ENCODE measurements at regions not wholly inside any gene's neighbourhood (a gene's known extent, or its start where the extent isn't known, plus 50 kb on each side); places are given as distances from the start of the nearest gene placed in this dataset.

DNA sequence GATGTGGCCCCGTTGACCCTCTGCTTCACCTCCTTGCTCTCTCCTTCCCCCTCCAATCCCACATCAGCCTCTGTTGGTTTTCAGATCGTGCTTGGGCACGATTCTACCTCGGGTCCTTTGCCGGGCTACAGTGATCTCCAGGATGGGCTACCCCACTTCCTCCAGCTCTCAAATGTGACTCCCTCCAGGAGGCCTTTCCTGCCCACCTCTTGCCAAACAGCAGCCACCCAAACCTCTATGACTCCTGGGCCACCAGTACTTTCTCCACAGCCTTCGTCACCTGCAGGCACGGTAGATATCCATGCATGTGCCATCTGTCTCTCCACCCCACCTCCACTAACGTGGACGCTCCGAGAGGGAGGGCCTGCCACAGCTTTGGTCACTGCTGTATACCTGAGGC is 55.9 kb upstream of the NXT1 start:
- no peak for TF ChIP-seq POLR2AphosphoS5 (IDR thresholded peaks at IDR 0.05)
- TF ChIP-seq, protein P1, sequence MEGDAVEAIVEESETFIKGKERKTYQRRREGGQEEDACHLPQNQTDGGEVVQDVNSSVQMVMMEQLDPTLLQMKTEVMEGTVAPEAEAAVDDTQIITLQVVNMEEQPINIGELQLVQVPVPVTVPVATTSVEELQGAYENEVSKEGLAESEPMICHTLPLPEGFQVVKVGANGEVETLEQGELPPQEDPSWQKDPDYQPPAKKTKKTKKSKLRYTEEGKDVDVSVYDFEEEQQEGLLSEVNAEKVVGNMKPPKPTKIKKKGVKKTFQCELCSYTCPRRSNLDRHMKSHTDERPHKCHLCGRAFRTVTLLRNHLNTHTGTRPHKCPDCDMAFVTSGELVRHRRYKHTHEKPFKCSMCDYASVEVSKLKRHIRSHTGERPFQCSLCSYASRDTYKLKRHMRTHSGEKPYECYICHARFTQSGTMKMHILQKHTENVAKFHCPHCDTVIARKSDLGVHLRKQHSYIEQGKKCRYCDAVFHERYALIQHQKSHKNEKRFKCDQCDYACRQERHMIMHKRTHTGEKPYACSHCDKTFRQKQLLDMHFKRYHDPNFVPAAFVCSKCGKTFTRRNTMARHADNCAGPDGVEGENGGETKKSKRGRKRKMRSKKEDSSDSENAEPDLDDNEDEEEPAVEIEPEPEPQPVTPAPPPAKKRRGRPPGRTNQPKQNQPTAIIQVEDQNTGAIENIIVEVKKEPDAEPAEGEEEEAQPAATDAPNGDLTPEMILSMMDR (IDR thresholded peaks at IDR 0.05), result no peak
